SK-N-SH treated with all-trans-retinoic acid at 6 μM for 48 hours (cell line): ENCODE measurements at regions not wholly inside any gene's neighbourhood (a gene's known extent, or its start where the extent isn't known, plus 50 kb on each side); places are given as distances from the start of the nearest gene placed in this dataset.

Experiments
- ATAC-seq: fragments of 200-7000 bp; cut with Tn5 transposase; 3 replicates; pipeline ENCODE4 v1.9.1; 2020; ENCODE audit warnings: mild to moderate bottlenecking, moderate library complexity
- ARNTL ChIP-seq: fragments of 450-650 bp; formaldehyde crosslinking; IDR thresholded peaks from 2 replicates; pipeline ENCODE4 v1.5.0; 2020; ENCODE audit warnings: low read depth, mild to moderate bottlenecking, moderate library complexity, borderline replicate concordance
- BACH2 ChIP-seq: fragments of 250-450 bp; sonication (Bioruptor Pico); IDR thresholded peaks from 2 replicates; pipeline ENCODE4 v1.9.0; 2021; ENCODE audit warnings: mild to moderate bottlenecking, borderline replicate concordance
- CREB5 ChIP-seq: fragments of 250-450 bp; sonication (Bioruptor Pico); IDR thresholded peaks from 2 replicates; pipeline ENCODE4 v1.5.1; 2020; ENCODE audit warnings: low read depth, mild to moderate bottlenecking, moderate library complexity
- CSDC2 ChIP-seq: fragments of 250-450 bp; sonication (Bioruptor Pico); IDR thresholded peaks from 2 replicates; pipeline ENCODE4 v1.5.0; 2020; ENCODE audit warnings: mild to moderate bottlenecking, moderate library complexity
- CSRNP3 ChIP-seq: fragments of 250-450 bp; sonication (Bioruptor Pico); IDR thresholded peaks from 2 replicates; pipeline ENCODE4 v1.5.1; 2021; ENCODE audit warnings: mild to moderate bottlenecking, moderate library complexity
- ESRRG ChIP-seq: fragments of 250-450 bp; sonication (Bioruptor Pico); IDR thresholded peaks from 2 replicates; pipeline ENCODE4 v1.6.1; 2021; ENCODE audit warnings: mild to moderate bottlenecking
- GLIS3 ChIP-seq: fragments of 250-450 bp; sonication (Bioruptor Pico); IDR thresholded peaks from 2 replicates; pipeline ENCODE4 v1.5.0; 2020; ENCODE audit warnings: mild to moderate bottlenecking, moderate library complexity
- ISL1 ChIP-seq: fragments of 250-450 bp; sonication (Bioruptor Pico); IDR thresholded peaks from 2 replicates; pipeline ENCODE4 v2.1.2; 2022; ENCODE audit warnings: mild to moderate bottlenecking, moderate library complexity
- OSR1 ChIP-seq: fragments of 250-450 bp; sonication (Bioruptor Pico); IDR thresholded peaks from 2 replicates; pipeline ENCODE4 v1.8.0; 2022; ENCODE audit warnings: moderate library complexity, mild to moderate bottlenecking, inconsistent platforms
- PATZ1 ChIP-seq: fragments of 250-450 bp; sonication (Bioruptor Pico); IDR thresholded peaks from 2 replicates; pipeline ENCODE4 v1.8.0; 2020; ENCODE audit warnings: mild to moderate bottlenecking, moderate library complexity, borderline replicate concordance
- POU6F1 ChIP-seq: fragments of 250-450 bp; sonication (Bioruptor Pico); IDR thresholded peaks from 2 replicates; pipeline ENCODE4 v1.8.0; 2021; ENCODE audit warnings: low read depth, mild to moderate bottlenecking, moderate library complexity, borderline replicate concordance
- PPARA ChIP-seq: fragments of 250-450 bp; sonication (Bioruptor Pico); IDR thresholded peaks from 2 replicates; pipeline ENCODE4 v1.5.0; 2020; ENCODE audit warnings: mild to moderate bottlenecking, borderline replicate concordance
- RARB ChIP-seq: fragments of 250-450 bp; sonication (Bioruptor Pico); IDR thresholded peaks from 2 replicates; pipeline ENCODE4 v1.8.0; 2021; ENCODE audit warnings: mild to moderate bottlenecking, moderate library complexity
- SNAI2 ChIP-seq: fragments of 250-450 bp; sonication (Bioruptor Pico); IDR thresholded peaks from 2 replicates; pipeline ENCODE4 v1.5.0; 2020; ENCODE audit warnings: mild to moderate bottlenecking, moderate library complexity
- TCF4 ChIP-seq: fragments of 250-450 bp; sonication (Bioruptor Pico); IDR thresholded peaks from 2 replicates; pipeline ENCODE4 v1.8.0; 2021; ENCODE audit warnings: mild to moderate bottlenecking, moderate library complexity, borderline replicate concordance
- TOX ChIP-seq: fragments of 250-450 bp; sonication (Bioruptor Pico); IDR thresholded peaks from 2 replicates; pipeline ENCODE4 v1.8.0; 2021; ENCODE audit warnings: mild to moderate bottlenecking, moderate library complexity, borderline replicate concordance
- ZC3H10 ChIP-seq: fragments of 250-450 bp; sonication (Bioruptor Pico); IDR thresholded peaks from 2 replicates; pipeline ENCODE4 v1.5.1; 2021; ENCODE audit warnings: mild to moderate bottlenecking, moderate library complexity
- ZFP3 ChIP-seq: fragments of 250-450 bp; sonication (Bioruptor Pico); IDR thresholded peaks from 2 replicates; pipeline ENCODE4 v1.5.0; 2020; ENCODE audit warnings: mild to moderate bottlenecking, moderate library complexity
- ZFP30 ChIP-seq: fragments of 450-650 bp; formaldehyde crosslinking; IDR thresholded peaks from 2 replicates; pipeline ENCODE4 v1.5.0; 2022; ENCODE audit warnings: mild to moderate bottlenecking, moderate library complexity
- ZNF565 ChIP-seq: fragments of 450-650 bp; formaldehyde crosslinking; conservative IDR thresholded peaks from 2 replicates; pipeline ENCODE4 v1.5.0; 2020; ENCODE audit warnings: low read depth, mild to moderate bottlenecking, moderate library complexity
- ZNF8 ChIP-seq: fragments of 450-650 bp; formaldehyde crosslinking; IDR thresholded peaks from 2 replicates; pipeline ENCODE4 v1.5.0; 2020; ENCODE audit warnings: mild to moderate bottlenecking, moderate library complexity

- no peak for TF ChIP-seq CSRNP3 (CRISPR knock-in tag)
- no peak for TF ChIP-seq CREB5 (CRISPR knock-in tag)
These were observed 278.4 kb upstream of the STXBP5 start (continued) for GRCh38 chr6:146925846-146926245.

GRCh38 chr6:146928503-146928902, 275.7 kb upstream of the STXBP5 start:
- no peak for ATAC-seq
- TF ChIP-seq ZNF8 (CRISPR knock-in tag), result no peak
- TF ChIP-seq ZC3H10 (CRISPR knock-in tag), result no peak
- no peak for TF ChIP-seq ARNTL
- no peak for TF ChIP-seq CSDC2 (CRISPR knock-in tag)
- TF ChIP-seq TCF4 (CRISPR knock-in tag), result no peak
- no peak for TF ChIP-seq ZFP3 (CRISPR knock-in tag)
- no peak for TF ChIP-seq ESRRG (CRISPR knock-in tag)
- no peak for TF ChIP-seq CSRNP3 (CRISPR knock-in tag)
- no peak for TF ChIP-seq ISL1 (CRISPR knock-in tag)
- TF ChIP-seq OSR1 (CRISPR knock-in tag), result no peak
- no peak for TF ChIP-seq ZFP30 (CRISPR knock-in tag)
- TF ChIP-seq BACH2 (CRISPR knock-in tag), result no peak
- no peak for TF ChIP-seq ZNF565 (CRISPR knock-in tag)
- TF ChIP-seq TOX (CRISPR knock-in tag), result no peak

- TF ChIP-seq PATZ1 (no peak), GLIS3 (CRISPR knock-in tag) (no peak), SNAI2 (CRISPR knock-in tag) (no peak), CSDC2 (CRISPR knock-in tag) (no peak), TOX (CRISPR knock-in tag) (no peak), PPARA (CRISPR knock-in tag) (no peak), ZFP3 (CRISPR knock-in tag) (no peak), POU6F1 (CRISPR knock-in tag) (no peak), CSRNP3 (CRISPR knock-in tag) (no peak), RARB (CRISPR knock-in tag) (no peak)
- no peak for ATAC-seq
These were observed 273.0 kb upstream of the STXBP5 start for GRCh38 chr6:146931214-146931613.
